GM21529 (cell line): ENCODE measurements at regions not wholly inside any gene's neighbourhood (a gene's known extent, or its start where the extent isn't known, plus 50 kb on each side); places are given as distances from the start of the nearest gene placed in this dataset.
"Not testable (repeated sequence)": the region's sequence is repeated elsewhere in the genome, so short reads cannot be mapped to it uniquely, and the experiment has no call there.

Experiments used
- ATAC-seq: cut with Tn5 transposase; IDR thresholded peaks from one replicate; pipeline ENCODE4 v1.9.1; 2021; ENCODE audit not compliant: unreplicated experiment

GRCh38 chr6:85285934-85286333 is 163.9 kb upstream of the NT5E start:
- no peak for ATAC-seq

GRCh38 chr6:85285114-85285513 is 164.8 kb upstream of the NT5E start:
- no peak for ATAC-seq

- ATAC-seq = no peak
Measured at GRCh38 chr6:85283436-85283835, 166.4 kb upstream of the NT5E start.

GRCh38 chr6:85278466-85279035 is 171.3 kb upstream of the NT5E start:
- no peak for ATAC-seq

GRCh38 chr6:85276026-85276425 is 173.9 kb upstream of the NT5E start:
- ATAC-seq = not testable (repeated sequence)

GRCh38 chr6:85275338-85275985 is 174.4 kb upstream of the NT5E start:
- ATAC-seq = no peak

GRCh38 chr6:85273870-85274269 is 176.0 kb upstream of the NT5E start:
- ATAC-seq = no peak

GRCh38 chr6:85273046-85273445 is 176.8 kb upstream of the NT5E start:
- ATAC-seq = no peak

- no peak for ATAC-seq
Measured at GRCh38 chr6:85272592-85272991, 177.3 kb upstream of the NT5E start.

- no peak for ATAC-seq
Measured at GRCh38 chr6:85262621-85263020, 187.3 kb upstream of the NT5E start.

GRCh38 chr6:85261271-85261670 is 188.6 kb upstream of the NT5E start:
- ATAC-seq = no peak

GRCh38 chr6:85255661-85256060 is 194.2 kb upstream of the NT5E start:
- no peak for ATAC-seq

- no peak for ATAC-seq
Measured at GRCh38 chr6:85252552-85252951, 197.3 kb upstream of the NT5E start.

- ATAC-seq = no peak
Measured at GRCh38 chr6:85252085-85252484, 197.8 kb upstream of the NT5E start.

GRCh38 chr6:85251300-85251699 is 198.6 kb upstream of the NT5E start:
- ATAC-seq = no peak

GRCh38 chr6:85250586-85251220 is 199.2 kb upstream of the NT5E start:
- no peak for ATAC-seq

GRCh38 chr6:85245004-85245403 is 204.9 kb upstream of the NT5E start:
- ATAC-seq = no peak

GRCh38 chr6:85241498-85242052 is 208.3 kb upstream of the NT5E start:
- ATAC-seq = no peak

GRCh38 chr6:85240787-85241385 is 209.0 kb upstream of the NT5E start:
- no peak for ATAC-seq

- no peak for ATAC-seq
Measured at GRCh38 chr6:85237478-85237877, 212.4 kb upstream of the NT5E start.

GRCh38 chr6:85236636-85237035 is 213.2 kb upstream of the NT5E start:
- no peak for ATAC-seq

- ATAC-seq = not testable (repeated sequence)
Measured at GRCh38 chr6:85227345-85227744, 222.5 kb upstream of the NT5E start.
